D721Med (cell line): ENCODE measurements at regions not wholly inside any gene's neighbourhood (a gene's known extent, or its start where the extent isn't known, plus 50 kb on each side); places are given as distances from the start of the nearest gene placed in this dataset.
A peak's percentile ranks its signal among the peaks of the same experiment; 100 is the strongest.

Source experiments
- DNase-seq: peaks from one replicate; pipeline ENCODE4 v3.0.0; 2011; ENCODE audit warnings: low spot score; ENCODE audit not compliant: insufficient read length
- FAIRE-seq: peaks from 2 replicates; lab custom pipeline; 2011; peaks lifted over from hg19 to GRCh38; lab: Jason Lieb, UNC
- CTCF ChIP-seq: IDR thresholded peaks from 2 replicates; pipeline ENCODE4 v1.5.1; 2012; ENCODE audit warnings: mild to moderate bottlenecking, control low read depth; ENCODE audit not compliant: insufficient read depth; ENCODE audit errors: missing control alignments

- FAIRE-seq (peak; percentile 73), DNase-seq (no peak)
- no peak for TF ChIP-seq CTCF
Observed at GRCh38 chr4:161061046-161061445, 1102.8 kb downstream of the FSTL5 start.
